ENCODE measurements at regions not wholly inside any gene's neighbourhood (a gene's known extent, or its start where the extent isn't known, plus 50 kb on each side); places are given as distances from the start of the nearest gene placed in this dataset.

DNA sequence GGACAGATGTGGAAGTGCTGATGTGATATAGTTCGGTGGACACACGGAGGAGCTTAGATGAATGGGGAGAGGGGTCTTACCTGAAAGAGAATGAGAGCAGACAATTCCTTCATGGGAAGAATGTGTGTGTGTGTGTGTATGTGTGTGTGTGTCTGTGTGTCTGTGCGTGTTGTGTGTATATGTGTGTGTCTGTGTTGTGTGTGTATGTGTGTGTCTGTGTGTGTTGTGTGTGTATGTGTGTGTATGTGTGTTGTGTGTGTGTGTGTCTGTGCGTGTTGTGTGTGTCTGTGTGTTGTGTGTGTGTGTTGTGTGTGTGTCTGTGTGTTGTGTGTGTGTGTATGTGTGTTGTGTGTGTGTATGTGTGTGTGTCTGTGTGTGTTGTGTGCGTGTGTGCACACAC is 104.2 kb downstream of the FAM204A start:
- no peak overlapping the region for H2AK9ac ChIP-seq (replicated peaks; ENCODE audit: low read depth, low read length, poor library complexity)
- H3K4me3 ChIP-seq (ENCODE audit: insufficient read depth, low read depth, low read length) = no peak overlapping the region
- POLR2A ChIA-PET (ENCODE audit: unreplicated experiment) = no interaction called here
- BruUV-seq (replicated peaks) = no TSS peak
- dilution Hi-C loops (cut with HindIII; ENCODE audit: low sequenced_read_pairs, unreplicated experiment) = no loop called here
- ATAC-seq (ENCODE audit: low read depth) (no peak), DNase-seq (no peak)
- H2AK5ac ChIP-seq (ENCODE audit: low read depth, low read length) = no peak overlapping the region
- no peak overlapping the region for H2BK120ac ChIP-seq (ENCODE audit: low read depth, low read length)
- intact Hi-C loops (cut with micrococcal nuclease) = no loop called here
- H3K79me1 ChIP-seq (ENCODE audit: low read depth in 1 of 2, low read length in 2 of 2) = no peaks in the 10 kb centered on the region
- H2BK20ac ChIP-seq (ENCODE audit: low read depth, low read length) = no peak overlapping the region
- H4K20me1 ChIP-seq (ENCODE audit: insufficient read depth, low read length) = no peaks in the 10 kb centered on the region
- H2AFZ ChIP-seq (replicated peaks; ENCODE audit: low read length, poor library complexity) = no peak overlapping the region
- H3K4me1 ChIP-seq (ENCODE audit: control insufficient read depth, insufficient read depth, low read length) = no peaks in the 10 kb centered on the region
- CTCF ChIA-PET = no interaction called here
- no peak overlapping the region for H3K56ac ChIP-seq (ENCODE audit: extremely low read depth, insufficient read depth, low read length)
- H3K27me3 ChIP-seq (ENCODE audit: control insufficient read depth, insufficient read depth, low read length) = peaks cover 3% of the 10 kb centered on the region
- no peak overlapping the region for H3K4ac ChIP-seq (ENCODE audit: low read depth, low read length)
- H3K23ac ChIP-seq (ENCODE audit: low read depth, low read length) = no peak overlapping the region
- H3K9me3 ChIP-seq (ENCODE audit: control insufficient read depth, insufficient read depth, low read length) = no peaks in the 10 kb centered on the region
- H3K36me3 ChIP-seq (ENCODE audit: control insufficient read depth, insufficient read depth, low read length) = no peaks in the 10 kb centered on the region
- H3K18ac ChIP-seq (ENCODE audit: low read depth, low read length) = no peak overlapping the region
- no peak overlapping the region for H4K91ac ChIP-seq (ENCODE audit: insufficient read depth, low read depth, low read length)
- no peak overlapping the region for H3K27ac ChIP-seq (ENCODE audit: insufficient read depth, low read length)
- in situ Hi-C loops (cut with MboI; ENCODE audit: low sequenced_read_pairs) = loop anchor here (25.0 kb wide), 1 partner anchor 1026 kb away; no protein-coding TSS in a partner anchor
- no peak overlapping the region for H2BK15ac ChIP-seq (ENCODE audit: low read depth, low read length)
- H3K4me2 ChIP-seq (ENCODE audit: low read depth, low read length) = no peak overlapping the region
- 50% methylated on average over 1 of the region's 5 CpGs; no CpG with 5 or more reads in 1 of the 2 experiments for WGBS, 2 experiments (ENCODE audit: extremely low coverage in 2 of 2, insufficient read length in 1 of 2)
- H3K14ac ChIP-seq (replicated peaks; ENCODE audit: low read depth, low read length) = no peak overlapping the region
- H2BK5ac ChIP-seq (ENCODE audit: low read depth, low read length, poor library complexity, severe bottlenecking) = peak overlapping the region; percentile 76
- H3K9me1 ChIP-seq (ENCODE audit: insufficient read depth, low read length) = no peaks in the 10 kb centered on the region
- no peak overlapping the region for H4K8ac ChIP-seq (ENCODE audit: low read depth in 2 of 2, low read length in 2 of 2)
- H3K9ac ChIP-seq (ENCODE audit: low read depth, low read length) = no peak overlapping the region
- no peak overlapping the region for H4K5ac ChIP-seq (ENCODE audit: low read depth, low read length)
- no peak for TF ChIP-seq MAFK (IDR thresholded peaks at IDR 0.05; ENCODE audit: low read depth, low read length)
- TF ChIP-seq USF2 (IDR thresholded peaks at IDR 0.05; ENCODE audit: low read depth, low read length) = no peak
- TF ChIP-seq SMC3 (IDR thresholded peaks at IDR 0.05; ENCODE audit: low read depth, low read length) = no peak
- TF ChIP-seq ELK1 (IDR thresholded peaks at IDR 0.05; ENCODE audit: borderline replicate concordance, low read depth, low read length) = no peak
- TF ChIP-seq, protein P1, sequence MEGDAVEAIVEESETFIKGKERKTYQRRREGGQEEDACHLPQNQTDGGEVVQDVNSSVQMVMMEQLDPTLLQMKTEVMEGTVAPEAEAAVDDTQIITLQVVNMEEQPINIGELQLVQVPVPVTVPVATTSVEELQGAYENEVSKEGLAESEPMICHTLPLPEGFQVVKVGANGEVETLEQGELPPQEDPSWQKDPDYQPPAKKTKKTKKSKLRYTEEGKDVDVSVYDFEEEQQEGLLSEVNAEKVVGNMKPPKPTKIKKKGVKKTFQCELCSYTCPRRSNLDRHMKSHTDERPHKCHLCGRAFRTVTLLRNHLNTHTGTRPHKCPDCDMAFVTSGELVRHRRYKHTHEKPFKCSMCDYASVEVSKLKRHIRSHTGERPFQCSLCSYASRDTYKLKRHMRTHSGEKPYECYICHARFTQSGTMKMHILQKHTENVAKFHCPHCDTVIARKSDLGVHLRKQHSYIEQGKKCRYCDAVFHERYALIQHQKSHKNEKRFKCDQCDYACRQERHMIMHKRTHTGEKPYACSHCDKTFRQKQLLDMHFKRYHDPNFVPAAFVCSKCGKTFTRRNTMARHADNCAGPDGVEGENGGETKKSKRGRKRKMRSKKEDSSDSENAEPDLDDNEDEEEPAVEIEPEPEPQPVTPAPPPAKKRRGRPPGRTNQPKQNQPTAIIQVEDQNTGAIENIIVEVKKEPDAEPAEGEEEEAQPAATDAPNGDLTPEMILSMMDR (conservative IDR thresholded peaks at IDR 0.05; ENCODE audit: low read depth, low read length) = no peak
- TF ChIP-seq RAD21 (IDR thresholded peaks at IDR 0.05; ENCODE audit: low read length) = no peak
- no peak for TF ChIP-seq FOS (IDR thresholded peaks at IDR 0.05; ENCODE audit: low read depth, low read length)

All from IMR-90 (cell line).